ENCODE measurements at regions not wholly inside any gene's neighbourhood (a gene's known extent, or its start where the extent isn't known, plus 50 kb on each side); places are given as distances from the start of the nearest gene placed in this dataset.

DNA sequence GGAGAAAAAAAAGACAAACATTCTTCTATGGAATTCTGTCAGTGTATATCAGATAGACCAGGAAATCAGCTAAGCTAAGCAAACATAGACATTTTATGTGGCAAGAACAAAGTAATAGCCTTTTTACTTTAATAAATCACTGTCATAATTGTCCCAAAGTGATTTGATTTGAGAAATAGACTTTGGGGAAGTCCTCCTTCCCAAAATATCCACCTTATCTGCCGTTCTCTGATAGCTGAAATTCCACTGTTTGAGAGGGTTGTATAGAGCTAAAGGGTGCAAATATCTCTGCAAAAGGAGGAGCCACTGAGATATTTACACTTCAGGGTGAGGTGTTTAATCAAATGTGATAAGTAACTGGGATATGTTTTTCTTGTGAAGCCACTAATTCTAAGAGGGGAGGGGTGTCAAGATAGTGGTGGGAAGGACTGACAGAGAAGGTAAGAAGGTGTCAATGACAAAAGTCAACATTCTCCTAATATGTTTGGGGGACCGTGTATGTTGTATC lies 544.4 kb upstream of the JAG1 start:
- POLR2A ChIA-PET: no interaction called here
- DNase-seq (ENCODE audit: low spot score): no peak
- no peaks in the 10 kb centered on the region for H3K4me1 ChIP-seq (ENCODE audit: insufficient read depth, low read length, poor library complexity, severe bottlenecking)
- no peaks in the 10 kb centered on the region for H3K9me2 ChIP-seq (ENCODE audit: insufficient read depth, low read length)
- no peaks in the 10 kb centered on the region for H3K79me2 ChIP-seq (ENCODE audit: insufficient read depth, low read depth, low read length)
- no peaks in the 10 kb centered on the region for H3K9me3 ChIP-seq (ENCODE audit: low read length)
- BruUV-seq (replicated peaks): no TSS peak
- no peak for TF ChIP-seq EZH2phosphoT487 (IDR thresholded peaks at IDR 0.05; ENCODE audit: borderline replicate concordance, low read depth, low read length)
- H3K36me3 ChIP-seq (ENCODE audit: insufficient read depth, low read length): no peaks in the 10 kb centered on the region
- CTCF ChIA-PET (ENCODE audit: unreplicated experiment): no interaction called here
- H3K4me3 ChIP-seq (ENCODE audit: low read depth, low read length, poor library complexity, severe bottlenecking): no peak overlapping the region
- no peak overlapping the region for H3K27ac ChIP-seq (ENCODE audit: low read depth, low read length, poor library complexity, severe bottlenecking)
- no peak overlapping the region for H2AFZ ChIP-seq (ENCODE audit: low read length)
- H4K20me1 ChIP-seq (ENCODE audit: insufficient read depth, low read length): no peaks in the 10 kb centered on the region
- H3K4me2 ChIP-seq (ENCODE audit: low read length): no peak overlapping the region
- intact Hi-C loops (cut with micrococcal nuclease; ENCODE audit: unreplicated experiment): no loop called here

DNA sequence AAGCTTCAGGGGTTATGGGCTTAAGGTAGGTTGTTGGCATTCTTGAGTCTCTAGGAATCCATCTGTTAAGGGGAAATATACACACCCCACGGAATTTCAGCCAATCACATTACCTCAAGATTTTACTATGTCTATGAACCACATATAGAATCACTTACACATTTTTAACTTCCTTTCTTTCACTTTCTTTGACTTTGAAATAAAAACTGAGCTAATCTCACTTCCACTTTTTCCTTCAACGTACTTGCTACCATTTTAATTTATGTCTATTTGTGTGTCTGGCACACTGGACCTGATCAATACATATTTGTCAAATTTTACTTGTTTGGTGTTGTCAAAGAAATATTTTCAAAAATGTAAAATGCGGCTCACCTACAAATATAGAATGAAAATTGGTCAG lies 545.4 kb upstream of the JAG1 start:
- no peaks in the 10 kb centered on the region for H4K20me1 ChIP-seq (ENCODE audit: insufficient read depth, low read length)
- no peak for DNase-seq (ENCODE audit: low spot score)
- TF ChIP-seq EZH2phosphoT487 (IDR thresholded peaks at IDR 0.05; ENCODE audit: borderline replicate concordance, low read depth, low read length): no peak
- TF ChIP-seq, protein P1, sequence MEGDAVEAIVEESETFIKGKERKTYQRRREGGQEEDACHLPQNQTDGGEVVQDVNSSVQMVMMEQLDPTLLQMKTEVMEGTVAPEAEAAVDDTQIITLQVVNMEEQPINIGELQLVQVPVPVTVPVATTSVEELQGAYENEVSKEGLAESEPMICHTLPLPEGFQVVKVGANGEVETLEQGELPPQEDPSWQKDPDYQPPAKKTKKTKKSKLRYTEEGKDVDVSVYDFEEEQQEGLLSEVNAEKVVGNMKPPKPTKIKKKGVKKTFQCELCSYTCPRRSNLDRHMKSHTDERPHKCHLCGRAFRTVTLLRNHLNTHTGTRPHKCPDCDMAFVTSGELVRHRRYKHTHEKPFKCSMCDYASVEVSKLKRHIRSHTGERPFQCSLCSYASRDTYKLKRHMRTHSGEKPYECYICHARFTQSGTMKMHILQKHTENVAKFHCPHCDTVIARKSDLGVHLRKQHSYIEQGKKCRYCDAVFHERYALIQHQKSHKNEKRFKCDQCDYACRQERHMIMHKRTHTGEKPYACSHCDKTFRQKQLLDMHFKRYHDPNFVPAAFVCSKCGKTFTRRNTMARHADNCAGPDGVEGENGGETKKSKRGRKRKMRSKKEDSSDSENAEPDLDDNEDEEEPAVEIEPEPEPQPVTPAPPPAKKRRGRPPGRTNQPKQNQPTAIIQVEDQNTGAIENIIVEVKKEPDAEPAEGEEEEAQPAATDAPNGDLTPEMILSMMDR (conservative IDR thresholded peaks at IDR 0.05; ENCODE audit: low read length): no peak
- no peak overlapping the region for H3K27ac ChIP-seq (ENCODE audit: low read depth, low read length, poor library complexity, severe bottlenecking)
- ChIA-PET POLR2A (no interaction called here), CTCF (ENCODE audit: unreplicated experiment) (no interaction called here)
- no peaks in the 10 kb centered on the region for H3K4me1 ChIP-seq (ENCODE audit: insufficient read depth, low read length, poor library complexity, severe bottlenecking)
- no peak overlapping the region for H2AFZ ChIP-seq (ENCODE audit: low read length)
- BruUV-seq (replicated peaks): no TSS peak
- intact Hi-C loops (cut with micrococcal nuclease; ENCODE audit: unreplicated experiment): no loop called here
- no peaks in the 10 kb centered on the region for H3K79me2 ChIP-seq (ENCODE audit: insufficient read depth, low read depth, low read length)
- H3K4me3 ChIP-seq (ENCODE audit: low read depth, low read length, poor library complexity, severe bottlenecking): no peak overlapping the region
- H3K9me2 ChIP-seq (ENCODE audit: insufficient read depth, low read length): no peaks in the 10 kb centered on the region
- no peaks in the 10 kb centered on the region for H3K36me3 ChIP-seq (ENCODE audit: insufficient read depth, low read length)
- no peaks in the 10 kb centered on the region for H3K9me3 ChIP-seq (ENCODE audit: low read length)
- H3K4me2 ChIP-seq (ENCODE audit: low read length): no peak overlapping the region

DNA sequence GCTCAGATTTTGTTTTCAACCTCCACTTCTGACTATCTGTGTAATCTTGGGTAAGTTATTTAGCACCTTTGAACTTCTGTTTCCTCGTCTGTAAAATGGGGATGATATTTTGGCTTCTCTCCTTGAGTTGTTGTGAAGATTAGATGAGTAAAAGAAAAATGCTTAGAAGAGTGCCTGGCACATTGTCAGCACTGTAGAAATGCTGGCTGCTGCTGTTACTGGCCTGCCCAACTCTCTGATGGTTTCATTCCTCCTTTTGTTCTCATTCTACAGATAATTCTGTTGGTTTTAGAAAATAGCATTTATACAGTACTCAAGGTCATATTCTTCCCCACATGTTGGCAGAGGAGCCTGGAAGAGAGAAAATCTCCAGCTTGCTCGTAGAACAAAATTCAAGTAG lies 547.2 kb upstream of the JAG1 start:
- no peaks in the 10 kb centered on the region for H3K79me2 ChIP-seq (ENCODE audit: insufficient read depth, low read depth, low read length)
- H2AFZ ChIP-seq (ENCODE audit: low read length): no peak overlapping the region
- no peaks in the 10 kb centered on the region for H3K9me2 ChIP-seq (ENCODE audit: insufficient read depth, low read length)
- ChIA-PET POLR2A (no interaction called here), CTCF (ENCODE audit: unreplicated experiment) (no interaction called here)
- no peak overlapping the region for H3K27ac ChIP-seq (ENCODE audit: low read depth, low read length, poor library complexity, severe bottlenecking)
- BruUV-seq (replicated peaks): no TSS peak
- no peak overlapping the region for H3K4me2 ChIP-seq (ENCODE audit: low read length)
- H3K4me1 ChIP-seq (ENCODE audit: insufficient read depth, low read length, poor library complexity, severe bottlenecking): no peaks in the 10 kb centered on the region
- no peak for DNase-seq (ENCODE audit: low spot score)
- TF ChIP-seq, protein P1 (conservative IDR thresholded peaks at IDR 0.05; ENCODE audit: low read length): no peak
- no peak for TF ChIP-seq EZH2phosphoT487 (IDR thresholded peaks at IDR 0.05; ENCODE audit: borderline replicate concordance, low read depth, low read length)
- no peaks in the 10 kb centered on the region for H3K9me3 ChIP-seq (ENCODE audit: low read length)
- H3K36me3 ChIP-seq (ENCODE audit: insufficient read depth, low read length): no peaks in the 10 kb centered on the region
- H3K4me3 ChIP-seq (ENCODE audit: low read depth, low read length, poor library complexity, severe bottlenecking): no peak overlapping the region
- intact Hi-C loops (cut with micrococcal nuclease; ENCODE audit: unreplicated experiment): no loop called here
- H4K20me1 ChIP-seq (ENCODE audit: insufficient read depth, low read length): no peaks in the 10 kb centered on the region
